Amniotic epithelial cell (primary cell): ENCODE measurements at regions not wholly inside any gene's neighbourhood (a gene's known extent, or its start where the extent isn't known, plus 50 kb on each side); places are given as distances from the start of the nearest gene placed in this dataset.

Source experiments
- DNase-seq: peaks from one replicate; pipeline ENCODE4 v3.0.0-alpha.2; 2010; ENCODE audit warnings: low read depth

- DNase-seq = no peak
Observed at GRCh38 chr4:18568600-18568999, 547.0 kb upstream of the LCORL start.

GRCh38 chr4:18566970-18567799 is 545.6 kb upstream of the LCORL start:
- no peak for DNase-seq

- no peak for DNase-seq
Observed at GRCh38 chr4:18559492-18559891, 537.9 kb upstream of the LCORL start.

DNA sequence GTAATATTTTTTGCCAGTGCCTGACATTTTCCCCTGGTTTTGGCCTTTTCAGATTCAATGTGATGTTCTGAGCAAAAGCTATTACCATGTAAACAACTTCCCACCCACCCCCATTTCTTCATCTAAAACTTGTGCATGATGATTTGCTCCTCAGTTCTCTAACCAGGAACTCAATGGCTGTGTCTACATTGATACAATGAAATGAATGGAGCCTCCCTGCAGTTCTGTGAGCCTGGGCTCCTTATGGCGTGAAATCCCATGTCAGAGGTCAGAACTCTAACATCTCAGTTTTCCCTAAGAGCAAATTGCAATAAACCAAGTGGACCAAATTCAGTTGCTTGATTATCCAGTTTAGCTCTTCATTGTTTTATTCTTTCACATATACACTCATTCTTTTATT is 534.8 kb upstream of the LCORL start:
- no peak for DNase-seq

DNA sequence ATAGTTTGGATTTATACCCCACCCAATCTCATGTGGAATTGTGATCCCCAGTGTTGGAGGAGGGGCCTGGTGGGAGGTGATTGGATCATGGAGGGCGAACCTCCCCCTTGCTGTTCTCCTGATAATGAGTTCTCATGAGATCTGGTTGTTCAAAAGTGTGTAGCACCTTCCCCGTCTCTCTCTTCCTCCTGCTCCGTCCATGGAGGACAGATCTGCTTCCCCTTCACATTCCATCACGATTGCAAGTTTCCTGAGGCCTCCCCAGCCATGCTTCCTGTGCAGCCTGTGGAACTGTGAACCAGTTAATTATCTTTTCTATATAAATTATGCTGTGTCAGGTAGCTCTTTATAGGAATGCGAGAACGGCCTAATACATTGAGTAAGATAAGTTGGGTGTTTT is 518.8 kb upstream of the LCORL start:
- DNase-seq = no peak

GRCh38 chr4:18538121-18538520 is 516.6 kb upstream of the LCORL start:
- no peak for DNase-seq

GRCh38 chr4:18536428-18536827 is 514.9 kb upstream of the LCORL start:
- DNase-seq = no peak

DNA sequence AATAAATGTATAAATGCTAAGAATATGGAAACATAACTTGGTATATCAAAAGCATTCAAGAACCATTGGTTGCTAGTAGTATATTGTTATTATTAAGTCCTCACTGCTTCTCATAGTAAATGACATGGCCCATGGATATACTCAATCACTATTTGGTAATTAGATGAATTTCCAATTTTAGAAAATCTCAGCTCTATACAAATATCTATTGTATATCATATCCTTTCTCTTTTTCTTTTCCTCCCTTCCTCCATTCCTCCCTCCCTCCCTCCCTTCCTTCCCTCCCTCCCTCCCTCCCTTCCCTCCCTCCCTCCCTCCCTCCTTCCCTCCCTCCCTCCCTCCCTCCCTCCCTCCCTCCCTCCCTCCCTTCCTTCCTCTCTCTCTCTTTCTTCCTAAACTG is 514.4 kb upstream of the LCORL start:
- DNase-seq = no peak

DNA sequence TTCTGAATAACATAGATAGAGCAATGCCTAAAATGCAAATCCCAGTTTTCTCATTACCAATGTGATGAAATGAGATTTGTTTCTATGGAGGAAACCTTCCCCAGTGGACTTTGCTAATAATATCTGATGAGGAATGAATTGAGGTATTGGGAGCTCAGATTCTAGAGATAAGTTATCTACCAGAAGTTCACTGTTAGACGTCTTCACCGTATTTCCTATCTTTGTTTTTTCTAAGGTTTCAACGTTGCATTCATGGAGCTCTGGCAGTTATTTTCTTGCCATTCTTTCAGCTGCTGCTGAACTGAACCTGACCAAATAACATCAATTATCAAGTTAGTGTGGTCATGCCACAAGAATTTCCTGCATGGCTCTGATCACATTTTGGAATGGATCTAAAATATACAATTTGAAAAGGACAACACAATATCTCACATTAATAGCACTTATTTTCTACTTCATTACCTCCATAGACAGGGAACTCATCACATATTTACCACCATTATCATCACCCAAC is 511.8 kb upstream of the LCORL start:
- no peak for DNase-seq

- DNase-seq = no peak
Observed at GRCh38 chr4:18531731-18532130, 510.2 kb upstream of the LCORL start.

- DNase-seq = no peak
Observed at GRCh38 chr4:18529482-18529881, 507.9 kb upstream of the LCORL start.

DNA sequence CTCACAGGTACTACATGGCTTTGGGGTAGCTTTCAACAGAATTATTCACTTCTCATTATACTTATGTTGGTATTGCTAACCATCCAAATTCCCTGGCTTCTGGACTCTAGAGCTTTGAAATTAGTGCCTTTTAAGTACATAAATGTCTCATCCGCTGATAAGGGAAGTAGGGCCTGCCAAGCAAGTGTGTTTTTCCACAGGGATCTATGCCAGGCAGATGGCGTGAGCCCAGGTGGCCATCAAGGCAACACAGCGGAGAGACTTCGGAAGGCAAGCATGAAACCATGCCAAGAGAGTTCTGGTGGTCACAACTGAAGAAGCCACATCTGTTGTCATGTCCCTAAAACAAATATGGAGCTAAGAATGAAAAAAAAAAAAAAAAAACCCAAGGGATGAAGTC is 503.1 kb upstream of the LCORL start:
- no peak for DNase-seq

DNA sequence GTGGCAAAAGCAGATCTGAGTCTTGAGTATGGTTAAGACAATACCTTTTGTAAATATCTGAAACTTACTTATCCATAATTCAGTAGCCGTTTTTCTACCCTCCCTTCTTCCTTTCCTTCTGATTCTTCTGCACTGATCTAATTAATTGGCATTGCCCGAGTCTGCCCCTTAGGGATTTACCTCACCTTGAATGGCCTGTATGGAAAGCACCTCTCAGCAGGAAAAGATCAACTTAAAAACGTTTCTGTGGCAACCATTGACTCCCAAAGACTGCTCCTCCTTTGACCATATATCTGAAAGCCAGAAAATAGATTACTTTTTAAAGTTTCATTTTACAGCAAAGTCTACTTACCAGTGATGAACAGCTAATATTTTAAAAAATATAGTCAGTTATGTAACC is 496.5 kb upstream of the LCORL start:
- DNase-seq = no peak

- DNase-seq = no peak
Observed at GRCh38 chr4:18513861-18514260, 492.3 kb upstream of the LCORL start.

DNA sequence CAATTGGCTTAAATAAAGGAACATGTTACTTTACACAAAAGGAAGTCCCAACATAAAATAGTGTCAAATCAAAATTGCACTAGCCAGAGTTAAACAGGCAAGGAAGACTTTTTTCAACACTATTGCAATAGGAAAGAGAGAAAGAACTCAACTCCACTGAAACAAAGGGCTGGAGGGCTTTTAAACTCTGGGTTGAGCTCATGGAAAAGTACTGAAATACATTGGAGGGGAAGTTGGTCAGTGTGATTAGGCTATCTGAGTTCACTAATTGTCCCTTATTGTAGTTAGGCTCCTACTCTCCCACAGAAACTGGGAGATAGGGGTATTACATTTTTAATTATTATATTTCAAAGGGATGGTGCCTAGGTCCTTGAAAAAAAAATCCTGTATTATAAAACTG is 491.2 kb upstream of the LCORL start:
- DNase-seq = no peak

GRCh38 chr4:18511727-18512126 is 490.2 kb upstream of the LCORL start:
- no peak for DNase-seq

GRCh38 chr4:18508786-18509185 is 487.2 kb upstream of the LCORL start:
- DNase-seq = no peak

- DNase-seq = no peak
Observed at GRCh38 chr4:18480928-18481327, 459.4 kb upstream of the LCORL start.

DNA sequence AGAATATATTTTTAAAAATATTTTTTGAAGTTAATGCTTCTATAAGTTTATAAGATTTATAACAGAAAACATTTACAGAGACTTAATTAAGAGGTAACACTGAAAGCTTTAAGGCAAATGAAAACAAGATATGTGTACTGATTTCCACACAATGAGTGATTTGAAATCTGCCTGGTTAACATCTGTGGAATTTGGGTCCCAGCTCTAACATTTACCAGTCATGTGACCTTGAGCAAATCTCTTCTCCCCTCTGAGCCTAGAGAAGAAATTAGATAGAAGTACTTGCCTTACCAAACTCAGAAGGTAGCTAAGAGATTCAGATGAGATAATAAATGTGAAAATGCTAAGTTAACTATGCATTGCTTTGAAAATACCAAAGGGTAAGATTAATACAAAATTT is 458.8 kb upstream of the LCORL start:
- no peak for DNase-seq

GRCh38 chr4:18479825-18480224 is 458.3 kb upstream of the LCORL start:
- DNase-seq = no peak

DNA sequence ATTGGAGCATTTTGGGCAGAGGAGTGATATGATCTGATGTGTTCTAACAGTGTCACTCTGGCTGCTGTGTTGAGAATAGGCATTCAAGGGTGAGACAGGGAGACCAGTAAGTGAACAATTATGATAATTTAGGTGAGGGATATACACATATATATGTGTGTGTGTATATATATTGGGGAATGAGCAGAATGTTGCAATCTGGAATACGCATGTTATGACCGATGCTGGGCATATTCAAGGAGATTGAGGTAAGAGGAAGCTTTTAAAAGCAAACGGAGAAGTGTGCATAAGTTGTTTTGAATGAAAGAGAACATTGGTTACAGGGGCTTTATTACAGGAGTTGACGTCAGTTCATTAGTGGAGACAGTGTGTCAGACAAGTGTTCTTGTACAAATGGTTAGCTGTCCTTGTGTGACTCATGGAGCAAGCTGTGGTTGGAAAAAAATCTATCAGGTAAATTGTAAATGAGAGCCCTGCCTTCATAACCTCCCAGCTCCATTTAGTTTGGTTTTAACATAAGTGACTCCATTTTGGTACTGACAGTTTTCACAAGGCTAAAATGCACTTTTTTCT is 442.5 kb upstream of the LCORL start:
- no peak for DNase-seq

DNA sequence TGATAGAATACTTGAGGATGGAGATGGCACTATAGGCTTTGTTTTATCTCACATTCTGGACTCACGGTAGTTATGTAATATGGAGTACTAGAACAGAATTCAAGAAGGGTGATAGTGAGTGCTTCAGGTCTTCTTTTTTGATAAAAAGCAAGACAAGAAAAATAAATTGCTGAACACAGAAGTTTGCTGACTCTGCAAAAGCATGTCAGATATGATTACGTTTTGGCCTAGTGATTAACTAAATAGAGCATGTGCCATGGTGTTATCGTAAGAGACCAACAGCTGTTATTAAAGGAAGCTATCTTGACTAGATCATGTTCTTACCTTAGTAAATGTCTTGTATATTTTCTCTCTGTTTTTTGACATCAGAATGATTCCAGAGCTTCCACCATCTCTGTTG is 436.9 kb upstream of the LCORL start:
- DNase-seq = no peak

- no peak for DNase-seq
Observed at GRCh38 chr4:18454349-18454748, 432.8 kb upstream of the LCORL start.

DNA sequence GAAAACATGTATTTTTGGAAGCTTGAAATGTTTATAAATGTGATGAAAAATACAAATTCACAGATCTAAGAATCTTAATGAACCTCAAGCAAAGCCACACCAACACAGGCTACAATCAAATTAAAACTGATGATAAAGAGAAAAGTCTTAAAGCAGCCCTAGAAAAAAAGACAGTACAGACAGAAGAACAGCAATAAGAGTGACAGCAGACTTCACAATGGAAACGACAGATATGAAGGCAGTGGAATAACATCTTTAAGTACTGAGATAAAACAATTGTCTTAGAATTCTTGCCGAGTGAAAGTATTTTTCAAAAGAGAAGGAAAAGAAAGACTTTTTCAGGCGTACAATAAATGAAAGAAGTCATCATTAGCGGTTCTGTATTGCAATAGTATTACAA is 423.6 kb upstream of the LCORL start:
- no peak for DNase-seq
